Activated naive CD4-positive, alpha-beta T cell treated with Interleukin-2 at 50 U/mL for 16 hours (primary cell): ENCODE measurements at regions not wholly inside any gene's neighbourhood (a gene's known extent, or its start where the extent isn't known, plus 50 kb on each side); places are given as distances from the start of the nearest gene placed in this dataset.

Experiments used
- DNase-seq: peaks from one replicate; pipeline ENCODE4 v3.0.0-alpha.2; 2020

GRCh38 chr5:106768392-106768791 is 902.3 kb downstream of the EFNA5 start:
- no peak for DNase-seq

GRCh38 chr5:106766916-106767315 is 903.8 kb downstream of the EFNA5 start:
- DNase-seq = no peak

- DNase-seq = no peak
These were observed 911.2 kb downstream of the EFNA5 start for GRCh38 chr5:106759581-106759980.

- no peak for DNase-seq
These were observed 911.6 kb downstream of the EFNA5 start for GRCh38 chr5:106759152-106759551.

GRCh38 chr5:106757672-106758071 is 913.1 kb downstream of the EFNA5 start:
- no peak for DNase-seq

GRCh38 chr5:106755789-106756188 is 914.9 kb downstream of the EFNA5 start:
- DNase-seq = no peak

GRCh38 chr5:106755066-106755465 is 915.7 kb downstream of the EFNA5 start:
- no peak for DNase-seq

- no peak for DNase-seq
These were observed 920.9 kb downstream of the EFNA5 start for GRCh38 chr5:106749826-106750225.

- DNase-seq = no peak
These were observed 931.6 kb downstream of the EFNA5 start for GRCh38 chr5:106739127-106739526.

GRCh38 chr5:106737111-106737510 is 933.6 kb downstream of the EFNA5 start:
- DNase-seq = no peak

GRCh38 chr5:106732624-106733023 is 938.1 kb downstream of the EFNA5 start:
- DNase-seq = no peak

GRCh38 chr5:106730912-106731311 is 939.8 kb downstream of the EFNA5 start:
- DNase-seq = no peak

GRCh38 chr5:106730506-106730905 is 940.2 kb downstream of the EFNA5 start:
- no peak for DNase-seq

GRCh38 chr5:106728208-106728607 is 942.5 kb downstream of the EFNA5 start:
- DNase-seq = no peak

GRCh38 chr5:106727071-106727470 is 943.7 kb downstream of the EFNA5 start:
- DNase-seq = no peak

- DNase-seq = no peak
These were observed 950.4 kb downstream of the EFNA5 start for GRCh38 chr5:106720367-106720766.

- no peak for DNase-seq
These were observed 970.9 kb downstream of the EFNA5 start for GRCh38 chr5:106699796-106700195.

GRCh38 chr5:106699198-106699597 is 971.5 kb downstream of the EFNA5 start:
- no peak for DNase-seq

- DNase-seq = no peak
These were observed 972.6 kb downstream of the EFNA5 start for GRCh38 chr5:106698169-106698568.

GRCh38 chr5:106691701-106692100 is 979.0 kb downstream of the EFNA5 start:
- no peak for DNase-seq

GRCh38 chr5:106690585-106690984 is 980.2 kb downstream of the EFNA5 start:
- no peak for DNase-seq

- no peak for DNase-seq
These were observed 990.4 kb downstream of the EFNA5 start for GRCh38 chr5:106680330-106680729.

- no peak for DNase-seq
These were observed 993.7 kb downstream of the EFNA5 start for GRCh38 chr5:106677057-106677456.

GRCh38 chr5:106675687-106676086 is 995.0 kb downstream of the EFNA5 start:
- no peak for DNase-seq

GRCh38 chr5:106673941-106674340 is 996.8 kb downstream of the EFNA5 start:
- no peak for DNase-seq

- DNase-seq = no peak
These were observed 1008.9 kb downstream of the EFNA5 start for GRCh38 chr5:106661866-106662265.
